ENCODE measurements at regions not wholly inside any gene's neighbourhood (a gene's known extent, or its start where the extent isn't known, plus 50 kb on each side); places are given as distances from the start of the nearest gene placed in this dataset.

DNA sequence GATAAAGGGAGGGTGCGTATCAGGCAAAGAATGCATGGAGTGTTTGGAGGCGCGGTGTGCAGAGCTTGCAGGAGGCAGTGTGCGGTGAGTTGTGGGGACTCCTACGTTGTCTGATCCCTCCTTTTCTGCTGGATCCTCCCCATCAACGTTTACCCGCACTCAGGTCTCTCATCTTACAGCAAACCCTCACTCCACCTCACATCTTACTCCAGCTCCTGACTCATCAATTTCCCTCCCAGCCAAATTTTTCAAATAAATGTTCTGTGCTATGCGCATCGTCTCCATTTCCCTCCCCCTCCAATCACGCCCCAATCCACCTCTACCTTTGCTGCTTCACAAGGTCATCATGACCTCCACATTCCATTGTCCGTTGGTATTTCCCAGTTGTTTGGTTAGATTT is 138.9 kb upstream of the KLF4 start:
- Histone ChIP-seq H3K27ac (ENCODE audit: low read length) (no peak overlapping the region), H2AFZ (ENCODE audit: low read length) (no peak overlapping the region), H3K36me3 (ENCODE audit: low read depth, low read length) (no peaks in the 10 kb centered on the region), H3K4me2 (ENCODE audit: low read length) (no peak overlapping the region), H3K9ac (ENCODE audit: low read length) (no peak overlapping the region), H4K20me1 (ENCODE audit: low read length) (no peaks in the 10 kb centered on the region), H3K27me3 (ENCODE audit: low read length) (no peaks in the 10 kb centered on the region), H3F3A (ENCODE audit: low read length, unreplicated experiment) (no peaks in the 10 kb centered on the region), H3K9me2 (replicated peaks; ENCODE audit: low read length) (no peaks in the 10 kb centered on the region), H3K4me1 (ENCODE audit: insufficient read depth, low read length) (no peaks in the 10 kb centered on the region), H3K4me3 (ENCODE audit: low read length) (no peak overlapping the region), H3K9me3 (ENCODE audit: low read length) (no peaks in the 10 kb centered on the region), H3K79me2 (ENCODE audit: low read length) (no peaks in the 10 kb centered on the region)
- no TSS peak for BruUV-seq (replicated peaks)
- ChIA-PET CTCF (no interaction called here), POLR2A (ENCODE audit: unreplicated experiment) (no interaction called here)
- ATAC-seq (no peak), DNase-seq (no peak)
- intact Hi-C loops (cut with micrococcal nuclease), result no loop called here
- TF ChIP-seq, protein P1, sequence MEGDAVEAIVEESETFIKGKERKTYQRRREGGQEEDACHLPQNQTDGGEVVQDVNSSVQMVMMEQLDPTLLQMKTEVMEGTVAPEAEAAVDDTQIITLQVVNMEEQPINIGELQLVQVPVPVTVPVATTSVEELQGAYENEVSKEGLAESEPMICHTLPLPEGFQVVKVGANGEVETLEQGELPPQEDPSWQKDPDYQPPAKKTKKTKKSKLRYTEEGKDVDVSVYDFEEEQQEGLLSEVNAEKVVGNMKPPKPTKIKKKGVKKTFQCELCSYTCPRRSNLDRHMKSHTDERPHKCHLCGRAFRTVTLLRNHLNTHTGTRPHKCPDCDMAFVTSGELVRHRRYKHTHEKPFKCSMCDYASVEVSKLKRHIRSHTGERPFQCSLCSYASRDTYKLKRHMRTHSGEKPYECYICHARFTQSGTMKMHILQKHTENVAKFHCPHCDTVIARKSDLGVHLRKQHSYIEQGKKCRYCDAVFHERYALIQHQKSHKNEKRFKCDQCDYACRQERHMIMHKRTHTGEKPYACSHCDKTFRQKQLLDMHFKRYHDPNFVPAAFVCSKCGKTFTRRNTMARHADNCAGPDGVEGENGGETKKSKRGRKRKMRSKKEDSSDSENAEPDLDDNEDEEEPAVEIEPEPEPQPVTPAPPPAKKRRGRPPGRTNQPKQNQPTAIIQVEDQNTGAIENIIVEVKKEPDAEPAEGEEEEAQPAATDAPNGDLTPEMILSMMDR (conservative IDR thresholded peaks at IDR 0.05; ENCODE audit: low read depth, low read length), result no peak
- TF ChIP-seq EZH2phosphoT487 (IDR thresholded peaks at IDR 0.05; ENCODE audit: borderline replicate concordance, low read length), result no peak
- TF ChIP-seq EZH2 (IDR thresholded peaks at IDR 0.05; ENCODE audit: low read length, unreplicated experiment), result no peak

DNA sequence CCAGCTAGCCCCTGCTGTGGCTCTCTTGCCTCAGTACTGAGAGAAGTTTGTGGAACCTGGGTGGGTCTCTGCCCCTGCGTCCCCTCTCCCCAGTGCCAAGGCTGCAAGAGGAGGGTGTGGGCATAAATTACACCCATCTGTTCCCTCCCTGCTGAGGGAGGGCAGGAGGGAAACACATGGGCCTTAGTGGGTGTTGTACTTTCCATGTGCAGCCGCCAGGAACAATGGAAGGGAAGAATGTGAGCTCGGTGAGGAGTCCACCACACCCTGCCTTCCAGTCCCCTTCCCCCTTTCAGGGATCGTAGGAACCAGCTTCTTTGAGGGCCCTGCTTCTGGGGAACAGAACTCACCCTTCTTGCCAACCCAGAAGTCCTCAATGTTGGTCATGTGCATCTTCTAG is 138.2 kb upstream of the KLF4 start:
- no peak for DNase-seq
- Histone ChIP-seq H3K27ac (ENCODE audit: low read length) (no peak overlapping the region), H4K20me1 (ENCODE audit: low read length) (no peaks in the 10 kb centered on the region), H3K27me3 (ENCODE audit: low read length) (no peaks in the 10 kb centered on the region), H3K9me3 (ENCODE audit: low read length) (no peaks in the 10 kb centered on the region), H3K4me1 (ENCODE audit: insufficient read depth, low read length) (no peaks in the 10 kb centered on the region), H3K9me2 (replicated peaks; ENCODE audit: low read length) (no peaks in the 10 kb centered on the region), H3K9ac (ENCODE audit: low read length) (no peak overlapping the region), H3K36me3 (ENCODE audit: low read depth, low read length) (no peaks in the 10 kb centered on the region), H3F3A (ENCODE audit: low read length, unreplicated experiment) (no peaks in the 10 kb centered on the region), H2AFZ (ENCODE audit: low read length) (no peak overlapping the region), H3K4me3 (ENCODE audit: low read length) (no peak overlapping the region), H3K79me2 (ENCODE audit: low read length) (no peaks in the 10 kb centered on the region), H3K4me2 (ENCODE audit: low read length) (no peak overlapping the region)
- no peak for ATAC-seq
- ChIA-PET POLR2A (ENCODE audit: unreplicated experiment) (no interaction called here), CTCF (no interaction called here)
- intact Hi-C loops (cut with micrococcal nuclease), result no loop called here
- no peak for TF ChIP-seq EZH2 (IDR thresholded peaks at IDR 0.05; ENCODE audit: low read length, unreplicated experiment)
- TF ChIP-seq EZH2phosphoT487 (IDR thresholded peaks at IDR 0.05; ENCODE audit: borderline replicate concordance, low read length), result no peak
- TF ChIP-seq, protein P1 (conservative IDR thresholded peaks at IDR 0.05; ENCODE audit: low read depth, low read length), result no peak
- no TSS peak for BruUV-seq (replicated peaks)

DNA sequence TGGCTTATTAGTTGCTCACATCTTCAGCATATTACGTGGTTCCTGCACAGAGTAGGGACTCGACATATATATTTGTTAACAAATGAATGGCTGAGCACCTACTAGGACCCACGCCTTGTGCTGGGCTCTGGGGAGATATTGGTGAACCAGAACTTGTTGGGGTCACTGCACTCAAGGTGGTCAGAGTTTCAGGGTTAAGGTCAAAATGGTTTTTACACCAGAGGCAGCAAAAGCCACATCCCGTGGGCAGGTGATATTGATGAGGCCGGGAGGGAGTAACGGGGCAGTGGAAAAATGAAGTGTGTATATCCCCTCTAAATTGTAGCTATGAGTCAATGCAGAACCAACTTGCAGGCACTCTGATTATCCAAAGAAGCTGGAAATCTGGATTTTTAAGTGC is 136.5 kb upstream of the KLF4 start:
- Histone ChIP-seq H3K4me1 (ENCODE audit: insufficient read depth, low read length) (no peaks in the 10 kb centered on the region), H4K20me1 (ENCODE audit: low read length) (no peaks in the 10 kb centered on the region), H3K27ac (ENCODE audit: low read length) (no peak overlapping the region), H3K9ac (ENCODE audit: low read length) (no peak overlapping the region), H3K4me2 (ENCODE audit: low read length) (no peak overlapping the region), H3F3A (ENCODE audit: low read length, unreplicated experiment) (no peaks in the 10 kb centered on the region), H2AFZ (ENCODE audit: low read length) (no peak overlapping the region), H3K4me3 (ENCODE audit: low read length) (no peak overlapping the region), H3K27me3 (ENCODE audit: low read length) (no peaks in the 10 kb centered on the region), H3K79me2 (ENCODE audit: low read length) (no peaks in the 10 kb centered on the region), H3K9me2 (replicated peaks; ENCODE audit: low read length) (no peaks in the 10 kb centered on the region), H3K9me3 (ENCODE audit: low read length) (no peaks in the 10 kb centered on the region), H3K36me3 (ENCODE audit: low read depth, low read length) (no peaks in the 10 kb centered on the region)
- DNase-seq (no peak), ATAC-seq (no peak)
- BruUV-seq (replicated peaks), result no TSS peak
- intact Hi-C loops (cut with micrococcal nuclease), result no loop called here
- TF ChIP-seq, protein P1 (conservative IDR thresholded peaks at IDR 0.05; ENCODE audit: low read depth, low read length), result no peak
- no peak for TF ChIP-seq EZH2phosphoT487 (IDR thresholded peaks at IDR 0.05; ENCODE audit: borderline replicate concordance, low read length)
- no peak for TF ChIP-seq EZH2 (IDR thresholded peaks at IDR 0.05; ENCODE audit: low read length, unreplicated experiment)
- ChIA-PET POLR2A (ENCODE audit: unreplicated experiment) (no interaction called here), CTCF (no interaction called here)
